WERI-Rb-1 (cell line): ENCODE measurements at regions not wholly inside any gene's neighbourhood (a gene's known extent, or its start where the extent isn't known, plus 50 kb on each side); places are given as distances from the start of the nearest gene placed in this dataset.

Experiments
- DNase-seq: peaks from one replicate; pipeline ENCODE4 v3.0.0-alpha.2; 2020
- H3K27ac ChIP-seq: fragments of 250-450 bp; sonication (Bioruptor Pico); 2 replicates; pipeline ENCODE4 v1.5.1; 2020; ENCODE audit warnings: mild to moderate bottlenecking, moderate library complexity
- H3K27me3 ChIP-seq: fragments of 250-450 bp; sonication (Bioruptor Pico); 2 replicates; pipeline ENCODE4 v1.5.1; 2021; ENCODE audit warnings: mild to moderate bottlenecking, low read depth, moderate library complexity; ENCODE audit not compliant: insufficient read depth, severe bottlenecking
- H3K36me3 ChIP-seq: fragments of 250-450 bp; sonication (Bioruptor Pico); 2 replicates; pipeline ENCODE4 v1.5.1; 2020; ENCODE audit warnings: mild to moderate bottlenecking, moderate library complexity
- H3K4me3 ChIP-seq: 2 replicates; pipeline ENCODE4 v1.5.1; 2011; ENCODE audit warnings: low read depth, mild to moderate bottlenecking, control low read depth, low read length
- H3K9me3 ChIP-seq: fragments of 250-450 bp; sonication (Bioruptor Pico); 2 replicates; pipeline ENCODE4 v1.5.1; 2021; ENCODE audit warnings: mild to moderate bottlenecking, moderate library complexity; ENCODE audit not compliant: severe bottlenecking
- CTCF ChIP-seq: IDR thresholded peaks from 2 replicates; pipeline ENCODE4 v1.5.1; 2011; ENCODE audit warnings: low read depth, mild to moderate bottlenecking, control low read depth, inconsistent platforms, low read length

- peak; percentile 14 for DNase-seq
Measured at GRCh38 chr7:84492098-84493034, 297.8 kb upstream of the SEMA3A start.

GRCh38 chr7:84490661-84491060 is 296.1 kb upstream of the SEMA3A start:
- H3K9me3 ChIP-seq: no peaks in the 10 kb centered on the region
- H3K4me3 ChIP-seq: no peak overlapping the region
- TF ChIP-seq CTCF: no peak
- no peak for DNase-seq
- H3K27ac ChIP-seq: no peak overlapping the region
- no peaks in the 10 kb centered on the region for H3K36me3 ChIP-seq
- H3K27me3 ChIP-seq: no peaks in the 10 kb centered on the region

More at GRCh38 chr7:84492098-84493034, 297.8 kb upstream of the SEMA3A start:
- Histone ChIP-seq H3K27ac (no peak overlapping the region), H3K4me3 (no peak overlapping the region), H3K9me3 (no peaks in the 10 kb centered on the region), H3K36me3 (no peaks in the 10 kb centered on the region), H3K27me3 (no peaks in the 10 kb centered on the region)
- TF ChIP-seq CTCF: no peak

- Histone ChIP-seq H3K27me3 (no peaks in the 10 kb centered on the region), H3K27ac (no peak overlapping the region), H3K9me3 (no peaks in the 10 kb centered on the region), H3K4me3 (no peak overlapping the region), H3K36me3 (no peaks in the 10 kb centered on the region)
- no peak for DNase-seq
- no peak for TF ChIP-seq CTCF
Measured at GRCh38 chr7:84484502-84485079, 290.0 kb upstream of the SEMA3A start.

GRCh38 chr7:84482476-84482875 is 287.9 kb upstream of the SEMA3A start:
- H3K36me3 ChIP-seq: no peaks in the 10 kb centered on the region
- DNase-seq: no peak
- no peak for TF ChIP-seq CTCF

GRCh38 chr7:84479059-84479458 is 284.5 kb upstream of the SEMA3A start:
- Histone ChIP-seq H3K9me3 (no peaks in the 10 kb centered on the region), H3K27ac (no peak overlapping the region), H3K27me3 (no peaks in the 10 kb centered on the region), H3K36me3 (no peaks in the 10 kb centered on the region), H3K4me3 (no peak overlapping the region)
- DNase-seq: no peak
- no peak for TF ChIP-seq CTCF

More at GRCh38 chr7:84482476-84482875, 287.9 kb upstream of the SEMA3A start:
- H3K27me3 ChIP-seq: no peaks in the 10 kb centered on the region
- H3K9me3 ChIP-seq: no peaks in the 10 kb centered on the region
- H3K27ac ChIP-seq: no peak overlapping the region
- no peak overlapping the region for H3K4me3 ChIP-seq
